Mucosa of gallbladder (tissue), 1 donor: ENCODE measurements at regions not wholly inside any gene's neighbourhood (a gene's known extent, or its start where the extent isn't known, plus 50 kb on each side); places are given as distances from the start of the nearest gene placed in this dataset.

Experiments
- DNase-seq: peaks from one replicate; pipeline ENCODE4 v3.0.0-alpha.2; 2020; ENCODE audit warnings: low spot score
- donor health status: DM: no; HTN: no; CAD: no.

DNA sequence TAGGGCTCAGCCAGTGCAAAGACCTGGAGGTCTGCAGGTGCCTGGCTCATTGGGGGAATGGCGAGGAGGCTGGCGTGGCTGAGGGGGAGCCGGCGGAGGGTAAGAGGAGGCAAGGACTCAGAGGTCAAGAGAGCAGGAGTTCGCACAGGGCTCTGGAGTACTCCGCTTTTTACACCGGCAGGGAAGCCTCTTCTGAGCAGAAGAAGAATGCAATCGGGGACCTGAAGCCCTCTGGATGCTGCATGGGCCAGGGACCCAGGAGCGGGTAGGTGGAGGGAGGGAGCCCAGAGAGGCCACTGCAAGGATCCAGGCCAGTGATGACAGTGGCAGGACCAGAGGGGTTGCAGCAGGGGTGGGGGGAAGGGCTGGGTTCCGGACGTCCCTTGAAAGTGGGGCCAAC is 70.4 kb upstream of the TAMM41 start:
- no peak for DNase-seq

DNA sequence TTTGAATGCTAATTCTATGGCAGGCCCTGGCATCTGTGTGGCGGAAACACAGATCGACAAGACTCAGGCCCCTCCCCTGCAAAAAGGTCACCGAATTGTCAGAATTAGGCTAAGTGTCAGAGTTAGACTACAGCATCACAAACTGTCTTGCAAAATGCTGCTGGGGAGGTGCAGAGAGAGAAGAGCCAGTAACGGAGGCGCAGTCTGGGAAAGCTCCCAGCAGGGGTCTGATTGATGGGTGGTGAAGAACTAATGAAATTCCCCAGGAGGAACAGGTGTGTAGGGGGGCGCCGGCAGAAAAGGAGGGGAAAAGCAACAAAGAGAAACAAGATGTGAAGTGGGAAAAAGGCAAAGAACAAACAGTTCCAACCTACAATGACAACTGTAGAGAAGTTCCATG is 72.7 kb upstream of the TAMM41 start:
- no peak for DNase-seq

DNA sequence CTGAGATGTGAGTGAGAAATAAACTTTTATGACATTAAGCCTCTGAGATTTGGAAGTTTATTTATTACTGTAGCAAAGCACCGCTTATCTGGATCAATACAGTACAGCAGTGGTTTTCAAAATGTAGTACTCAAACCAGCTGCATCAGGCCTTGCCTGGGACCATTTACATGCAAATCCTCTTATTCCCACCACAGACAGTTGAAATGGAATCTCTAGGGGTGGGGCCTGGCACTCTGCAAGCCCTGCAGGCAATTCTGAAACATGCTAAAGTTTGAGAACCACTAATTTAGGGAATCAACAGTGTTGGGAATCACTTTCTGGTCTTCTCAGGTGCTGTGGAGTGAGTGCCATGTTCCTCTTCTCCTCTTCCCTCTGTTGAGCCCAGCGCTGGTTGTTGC is 77.8 kb upstream of the TAMM41 start:
- no peak for DNase-seq

DNA sequence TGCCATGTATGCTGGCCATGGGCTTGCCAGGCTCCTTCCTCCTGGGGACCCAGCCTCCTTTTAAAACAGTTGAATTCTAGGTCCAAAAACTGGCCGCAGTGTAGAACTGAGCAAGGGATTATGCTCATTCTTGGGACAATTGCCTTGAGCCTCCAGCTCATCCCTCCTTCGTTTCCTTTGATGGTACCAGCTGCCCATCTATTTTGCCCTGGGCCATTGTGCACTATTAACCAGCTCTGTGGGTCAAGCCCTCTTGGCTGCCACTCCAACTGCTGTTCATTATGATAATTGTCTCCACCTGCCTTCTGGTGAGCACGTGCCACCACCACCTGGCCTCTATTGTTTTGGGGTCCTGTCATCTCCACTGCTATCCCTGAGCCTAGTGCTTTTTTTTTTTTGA is 75.8 kb upstream of the SYN2 start:
- peak; percentile 4 for DNase-seq

DNA sequence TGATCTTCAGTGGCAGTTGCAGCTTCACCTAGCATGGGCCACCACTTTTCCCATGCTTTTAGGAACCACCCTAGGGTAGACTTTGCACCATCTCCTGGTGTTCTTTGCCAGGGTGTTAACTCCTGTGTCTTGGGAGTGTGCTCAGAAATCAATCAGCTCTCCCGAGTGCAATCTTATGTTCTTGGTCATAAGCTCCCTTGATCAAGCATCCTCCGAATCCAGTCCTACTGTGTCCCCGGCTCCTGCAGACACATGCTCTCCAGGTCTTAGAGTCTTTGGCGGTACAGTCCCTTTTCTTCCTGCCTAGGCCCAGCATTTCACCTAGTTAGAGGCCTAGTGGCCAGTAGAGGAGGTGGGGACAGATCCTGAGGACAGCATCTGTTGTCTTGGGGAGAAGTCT is 74.7 kb upstream of the SYN2 start:
- DNase-seq: no peak

DNA sequence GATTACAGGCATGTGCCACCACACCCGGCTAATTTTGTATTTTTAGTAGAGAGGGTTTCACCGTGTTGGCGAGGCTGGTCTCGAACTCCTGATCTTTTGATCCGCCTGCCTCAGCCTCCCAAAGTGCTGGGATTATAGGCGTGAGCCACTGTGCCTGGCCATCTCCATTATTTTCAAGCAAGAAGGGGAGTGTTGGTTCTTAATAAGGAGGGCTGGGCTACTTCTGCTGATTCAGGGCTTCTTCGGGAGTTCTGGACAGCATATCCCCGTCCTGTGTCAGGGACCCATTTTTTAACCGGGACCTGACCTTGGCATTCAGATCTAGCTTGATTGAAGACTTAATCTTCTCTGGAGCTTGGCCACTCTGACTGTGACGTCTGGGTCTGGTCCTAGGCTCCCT is 74.1 kb upstream of the SYN2 start:
- no peak for DNase-seq

DNA sequence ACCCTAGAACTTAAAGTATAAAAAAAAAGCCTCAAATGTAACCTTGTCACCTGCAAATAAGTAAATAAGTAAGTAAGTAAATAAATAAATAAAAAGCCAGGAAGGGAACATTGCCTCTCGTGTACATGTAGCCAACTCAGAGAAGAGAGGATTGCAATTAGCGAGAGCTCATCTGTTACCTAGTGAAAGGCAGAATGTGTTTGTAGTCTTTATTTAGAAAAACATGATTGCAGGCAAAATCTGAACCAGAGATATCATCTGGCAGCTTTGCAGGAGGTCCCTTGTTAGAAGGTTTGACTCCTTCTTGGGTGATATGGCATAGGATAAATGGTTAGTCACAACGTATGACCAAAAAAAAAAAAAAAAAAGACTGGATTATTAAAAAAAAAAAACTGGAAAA is 71.6 kb upstream of the SYN2 start:
- no peak for DNase-seq

DNA sequence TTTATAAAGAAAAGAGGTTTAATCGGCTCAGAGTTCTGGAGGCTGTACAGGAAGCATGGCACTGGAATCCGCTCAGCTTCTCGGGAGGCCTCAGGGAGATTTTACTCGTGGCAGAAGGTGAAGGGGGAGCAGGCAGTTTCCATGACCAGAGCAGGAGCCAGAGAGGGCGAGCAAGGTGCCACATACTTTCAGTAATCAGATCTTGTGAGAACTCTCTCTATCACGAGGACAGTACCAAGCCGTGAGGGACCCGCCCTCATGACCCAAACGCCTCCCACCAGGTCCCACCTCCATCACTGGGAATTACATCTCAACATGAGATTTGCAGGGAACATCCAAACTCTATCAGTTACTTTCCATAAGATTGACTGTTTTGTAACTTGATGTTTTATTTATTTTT is 70.7 kb upstream of the SYN2 start:
- no peak for DNase-seq

DNA sequence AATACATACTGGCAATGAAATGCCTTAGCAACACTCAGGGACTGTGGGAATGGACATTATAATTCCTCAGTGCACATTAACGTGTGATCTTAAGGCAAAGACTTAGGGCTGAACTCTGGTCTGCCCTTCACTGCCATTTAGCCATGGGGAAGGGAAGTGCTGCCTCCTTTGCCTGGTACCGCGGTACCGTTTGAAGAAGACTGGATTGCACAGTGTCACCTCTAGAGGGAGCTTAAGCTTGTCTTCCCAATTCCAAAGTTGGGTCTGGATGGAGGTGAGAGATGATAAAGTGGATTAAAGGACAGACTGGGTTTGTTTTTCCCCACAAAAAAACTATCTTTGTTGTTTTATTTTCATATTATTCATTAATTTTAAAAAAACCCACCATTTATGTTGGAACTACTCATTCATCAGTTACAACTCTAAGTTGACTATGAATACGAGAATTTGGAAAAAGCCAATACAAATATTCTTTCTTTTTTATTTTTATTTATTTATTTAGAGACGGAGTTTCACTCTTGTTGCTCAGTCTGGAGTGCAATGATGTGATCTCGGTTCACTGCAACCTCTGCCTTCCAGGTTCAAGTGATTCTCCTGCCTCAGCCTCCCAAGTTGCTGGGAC is 60.0 kb upstream of the SYN2 start:
- DNase-seq: no peak

DNA sequence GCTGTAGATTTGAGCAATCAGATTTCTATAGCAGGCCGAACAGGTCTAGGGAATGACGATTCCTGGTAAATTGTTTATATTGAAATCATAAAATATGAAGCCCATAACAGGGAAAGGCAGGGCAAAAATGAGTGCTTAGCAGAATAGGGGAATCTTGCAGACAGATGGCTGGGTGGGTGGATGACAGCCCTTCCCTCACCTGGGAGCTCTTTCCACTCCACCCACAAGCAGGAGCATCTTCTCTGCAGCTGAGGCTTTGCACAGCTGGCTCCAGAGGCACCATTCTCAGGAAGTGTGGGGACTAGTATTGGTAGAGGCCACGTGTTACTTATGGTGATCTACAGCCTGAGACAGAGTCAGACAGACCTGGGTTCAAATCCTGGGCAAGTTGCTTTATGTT is 55.9 kb upstream of the SYN2 start:
- no peak for DNase-seq

DNA sequence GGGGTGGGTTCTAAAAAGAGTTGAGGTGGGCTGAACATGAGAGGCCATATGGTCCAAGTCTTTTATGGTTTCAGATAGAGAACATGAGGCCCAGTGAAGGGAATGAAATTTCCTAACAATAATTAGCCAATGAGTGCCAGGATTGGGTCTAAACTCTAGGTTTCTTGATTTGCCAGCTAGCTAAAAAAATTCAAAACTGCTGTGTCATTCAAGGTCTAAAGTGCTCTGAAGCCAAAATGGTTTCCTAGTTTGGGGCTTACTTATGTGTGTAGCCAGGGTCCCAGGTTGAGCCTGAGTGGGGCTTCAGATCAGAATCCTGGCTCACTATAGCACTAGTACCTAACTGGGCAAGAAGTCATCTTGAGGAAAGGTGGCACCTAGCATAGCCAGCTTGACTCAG is 55.3 kb upstream of the SYN2 start:
- no peak for DNase-seq

DNA sequence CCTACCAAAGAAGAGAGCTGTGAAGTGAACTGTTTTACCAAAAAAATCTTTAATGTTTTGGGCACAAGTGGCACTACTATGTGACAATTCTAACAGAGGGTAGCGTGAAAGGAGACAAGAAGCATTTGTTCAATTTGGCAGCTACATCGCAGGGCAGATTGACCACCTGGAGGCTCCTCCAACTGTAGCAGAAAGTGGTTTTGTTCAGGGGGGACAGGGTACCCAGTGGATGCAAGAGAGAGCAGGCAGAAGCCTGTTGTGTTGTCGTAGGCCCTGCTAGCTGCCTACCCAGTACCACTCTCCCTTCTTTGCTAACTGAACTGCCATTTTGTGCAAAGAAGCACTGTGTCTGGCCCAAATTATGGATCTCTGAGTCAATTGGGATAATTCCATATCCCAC is 54.8 kb upstream of the SYN2 start:
- DNase-seq: no peak

DNA sequence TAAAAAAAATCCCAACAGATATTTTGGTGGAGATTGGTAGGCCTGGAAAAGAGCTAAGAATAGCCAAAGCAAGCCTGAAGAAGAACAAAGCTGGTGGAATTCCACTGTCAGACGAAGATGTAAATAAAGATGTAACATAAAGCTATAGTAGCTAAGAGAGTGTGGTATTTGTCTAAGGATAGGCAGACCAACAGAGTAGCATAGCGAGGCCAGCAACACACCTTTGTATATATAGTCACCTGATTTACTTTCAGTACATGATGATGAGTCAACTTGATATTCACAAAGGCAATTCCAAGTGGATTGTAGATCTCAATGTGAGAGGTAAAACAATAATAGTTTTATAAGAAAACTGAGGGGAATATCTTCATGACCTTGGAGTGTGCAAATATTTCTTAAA is 53.6 kb upstream of the SYN2 start:
- DNase-seq: no peak

DNA sequence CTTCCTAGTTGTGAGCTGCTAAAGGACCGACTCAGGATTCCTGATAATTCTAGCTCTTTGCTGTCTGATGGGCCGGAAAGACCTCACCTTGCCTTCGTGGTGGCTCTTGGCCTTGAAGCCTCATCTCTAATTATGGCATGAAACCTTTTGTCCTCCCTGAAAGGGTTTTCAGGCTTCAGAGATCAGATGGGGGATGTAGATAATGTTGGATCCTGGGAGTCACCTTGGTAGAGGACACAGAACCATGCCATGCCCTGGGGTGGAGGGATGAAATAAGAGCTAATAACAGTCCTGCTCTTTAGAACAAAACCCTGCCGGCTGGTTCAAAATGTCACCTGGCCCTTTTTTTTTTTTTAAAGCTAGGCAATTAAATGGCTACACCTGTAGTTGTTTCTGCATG is 50.8 kb upstream of the SYN2 start:
- no peak for DNase-seq

DNA sequence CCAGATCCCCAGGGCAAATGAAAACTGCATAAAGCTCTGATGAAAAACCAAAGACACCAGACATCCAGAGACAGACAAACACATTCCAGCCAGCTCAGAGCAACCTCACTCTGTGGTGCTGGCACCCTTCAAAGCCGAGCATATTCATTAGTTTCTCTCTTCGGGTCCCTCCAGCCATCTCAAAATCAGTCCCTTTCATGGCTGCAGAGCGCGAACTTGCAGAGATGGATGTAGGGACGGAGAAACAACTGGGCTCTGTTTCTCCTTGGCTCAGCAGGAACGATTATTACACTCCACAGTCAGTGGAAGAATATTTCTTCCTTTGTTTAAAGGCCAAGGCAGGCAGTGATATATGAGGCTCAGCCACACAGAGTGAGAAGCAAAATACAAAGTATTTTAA is 50.4 kb upstream of the SYN2 start:
- no peak for DNase-seq

DNA sequence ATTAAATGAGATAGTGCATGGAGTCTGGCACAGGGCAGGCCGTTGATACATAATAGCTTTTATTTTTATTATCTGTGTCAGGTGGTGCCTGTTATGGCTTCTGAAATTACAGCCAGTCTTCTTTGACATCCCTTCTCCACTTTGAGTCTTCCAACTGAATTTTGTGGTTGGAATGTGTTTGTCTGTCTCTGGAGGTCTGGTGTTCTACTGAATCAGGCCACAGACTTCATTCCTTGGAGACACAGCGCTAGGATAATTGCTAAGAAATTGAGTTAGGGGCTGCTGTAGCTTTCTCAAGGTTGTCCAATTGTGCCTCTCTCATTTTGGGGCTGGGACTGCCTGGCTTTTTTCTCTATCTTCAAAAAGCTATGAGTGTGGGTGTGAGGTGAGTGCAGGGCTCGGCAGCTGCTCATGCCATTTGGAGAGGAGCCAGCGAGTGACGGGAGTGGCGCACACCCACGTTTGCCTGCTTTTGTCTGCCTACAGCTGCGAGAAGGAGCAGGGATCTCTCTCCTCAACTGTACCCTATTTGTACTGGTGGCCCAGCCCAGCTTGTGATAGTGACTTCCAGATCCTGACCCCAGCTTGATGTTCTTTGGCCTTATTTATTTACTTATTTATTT is 49.8 kb upstream of the SYN2 start:
- no peak for DNase-seq
